ENCODE measurements at regions not wholly inside any gene's neighbourhood (a gene's known extent, or its start where the extent isn't known, plus 50 kb on each side); places are given as distances from the start of the nearest gene placed in this dataset.

DNA sequence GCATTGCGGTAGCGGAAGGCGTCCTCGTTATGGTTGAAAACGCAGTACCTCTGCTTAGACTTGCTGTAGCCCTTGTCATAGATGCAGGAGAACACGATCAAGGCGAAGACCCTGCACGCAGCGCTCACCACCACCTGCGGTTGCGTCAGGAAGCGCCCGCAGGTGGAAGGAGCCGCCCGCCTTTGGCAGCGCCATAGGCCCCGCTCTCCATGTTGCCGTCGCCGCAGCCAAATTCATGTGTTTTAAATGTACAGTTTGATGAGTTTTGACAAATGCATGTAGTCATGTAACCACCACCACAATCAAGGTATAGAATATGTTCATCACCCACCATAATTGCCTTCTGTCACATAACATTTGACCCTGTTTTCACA lies 84.9 kb upstream of the CEP78 start:
- TF ChIP-seq, protein P1, sequence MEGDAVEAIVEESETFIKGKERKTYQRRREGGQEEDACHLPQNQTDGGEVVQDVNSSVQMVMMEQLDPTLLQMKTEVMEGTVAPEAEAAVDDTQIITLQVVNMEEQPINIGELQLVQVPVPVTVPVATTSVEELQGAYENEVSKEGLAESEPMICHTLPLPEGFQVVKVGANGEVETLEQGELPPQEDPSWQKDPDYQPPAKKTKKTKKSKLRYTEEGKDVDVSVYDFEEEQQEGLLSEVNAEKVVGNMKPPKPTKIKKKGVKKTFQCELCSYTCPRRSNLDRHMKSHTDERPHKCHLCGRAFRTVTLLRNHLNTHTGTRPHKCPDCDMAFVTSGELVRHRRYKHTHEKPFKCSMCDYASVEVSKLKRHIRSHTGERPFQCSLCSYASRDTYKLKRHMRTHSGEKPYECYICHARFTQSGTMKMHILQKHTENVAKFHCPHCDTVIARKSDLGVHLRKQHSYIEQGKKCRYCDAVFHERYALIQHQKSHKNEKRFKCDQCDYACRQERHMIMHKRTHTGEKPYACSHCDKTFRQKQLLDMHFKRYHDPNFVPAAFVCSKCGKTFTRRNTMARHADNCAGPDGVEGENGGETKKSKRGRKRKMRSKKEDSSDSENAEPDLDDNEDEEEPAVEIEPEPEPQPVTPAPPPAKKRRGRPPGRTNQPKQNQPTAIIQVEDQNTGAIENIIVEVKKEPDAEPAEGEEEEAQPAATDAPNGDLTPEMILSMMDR (conservative IDR thresholded peaks at IDR 0.05), result no peak
- Mint-ChIP-seq H3K27ac (no peak overlapping the region), H3K27me3 (ENCODE audit: low read depth) (no peaks in the 10 kb centered on the region), H3K4me1 (0 out of 4 replicates have a peak, but pooled peaks cover 0 to 4% of the 10 kb centered on the region in 2 experiments), H3K4me3 (no peak overlapping the region), H3K9me3 (no peaks in the 10 kb centered on the region), H3K36me3 (ENCODE audit: insufficient read depth in 1 of 3, low read depth in 3 of 3) (no peaks in the 10 kb centered on the region)
- H3K23ac ChIP-seq (ENCODE audit: insufficient read length, low read depth, low read length), result no peak overlapping the region
- no peak overlapping the region for H3K56ac ChIP-seq (ENCODE audit: insufficient read length, low read depth, low read length)
- no peak overlapping the region for H3K4me2 ChIP-seq (ENCODE audit: insufficient read depth, insufficient read length, low read length)
- H4K5ac ChIP-seq (ENCODE audit: insufficient read length, low read depth, low read length), result no peak overlapping the region
- H3K79me2 ChIP-seq (ENCODE audit: insufficient read depth, low read length), result no peaks in the 10 kb centered on the region
- H3K4me1 ChIP-seq (ENCODE audit: insufficient read depth, low read length), result no peaks in the 10 kb centered on the region
- no peaks in the 10 kb centered on the region for H4K20me1 ChIP-seq (ENCODE audit: control insufficient read depth, insufficient read depth, insufficient read length)
- no peaks in the 10 kb centered on the region for H3K23me2 ChIP-seq (ENCODE audit: insufficient read length, low read depth, low read length, poor library complexity, severe bottlenecking)
- H3K18ac ChIP-seq (ENCODE audit: insufficient read length, low read depth, low read length), result no peak overlapping the region
- H3K79me1 ChIP-seq (ENCODE audit: insufficient read depth, low read depth, low read length, poor library complexity, severe bottlenecking), result no peaks in the 10 kb centered on the region
- H3K27ac ChIP-seq (ENCODE audit: insufficient read length, low read depth, low read length), result no peak overlapping the region
- no peak overlapping the region for H2AK5ac ChIP-seq (ENCODE audit: insufficient read length, low read length)
- no peak overlapping the region for H2BK15ac ChIP-seq (ENCODE audit: low read depth, low read length)
- no peak overlapping the region for H3K9ac ChIP-seq (ENCODE audit: extremely low read depth, insufficient read length, low read length)
- H3K14ac ChIP-seq (ENCODE audit: insufficient read depth, low read length), result no peak overlapping the region
- H3K4ac ChIP-seq (ENCODE audit: low read depth, low read length), result no peak overlapping the region
- H2BK12ac ChIP-seq (ENCODE audit: insufficient read length, low read depth, low read length), result no peak overlapping the region
- H3K27me3 ChIP-seq (ENCODE audit: insufficient read depth, low read length), result no peaks in the 10 kb centered on the region
- H3T11ph ChIP-seq (ENCODE audit: low read length), result no peak overlapping the region
- no peak overlapping the region for H2BK20ac ChIP-seq (ENCODE audit: low read depth, low read length, poor library complexity, severe bottlenecking)
- no peak overlapping the region for H4K8ac ChIP-seq (replicated peaks; ENCODE audit: insufficient read length, low read depth, low read length)
- no CpG with 5 or more reads among the region's 20 CpGs for WGBS (ENCODE audit: extremely low coverage, insufficient read length, low lambda C conversion rate)
- no peak overlapping the region for H2AFZ ChIP-seq (ENCODE audit: low read length)
- no peak for DNase-seq
- H2BK5ac ChIP-seq (ENCODE audit: insufficient read length, low read length), result no peak overlapping the region
- no peak overlapping the region for H4K91ac ChIP-seq (ENCODE audit: insufficient read length, low read depth, low read length)
- no peak overlapping the region for H2BK120ac ChIP-seq (ENCODE audit: low read depth, low read length, poor library complexity, severe bottlenecking)
- H3K9me3 ChIP-seq (ENCODE audit: control insufficient read depth, low read depth, low read length), result no peaks in the 10 kb centered on the region

Measured in H9 (cell line).